SK-N-SH treated with all-trans-retinoic acid at 6 μM for 48 hours (cell line): ENCODE measurements at regions not wholly inside any gene's neighbourhood (a gene's known extent, or its start where the extent isn't known, plus 50 kb on each side); places are given as distances from the start of the nearest gene placed in this dataset.

ENCODE experiments used
- ZC3H10 ChIP-seq: fragments of 250-450 bp; sonication (Bioruptor Pico); IDR thresholded peaks from 2 replicates; pipeline ENCODE4 v1.5.1; 2021; ENCODE audit warnings: mild to moderate bottlenecking, moderate library complexity
- ZFP3 ChIP-seq: fragments of 250-450 bp; sonication (Bioruptor Pico); IDR thresholded peaks from 2 replicates; pipeline ENCODE4 v1.5.0; 2020; ENCODE audit warnings: mild to moderate bottlenecking, moderate library complexity

DNA sequence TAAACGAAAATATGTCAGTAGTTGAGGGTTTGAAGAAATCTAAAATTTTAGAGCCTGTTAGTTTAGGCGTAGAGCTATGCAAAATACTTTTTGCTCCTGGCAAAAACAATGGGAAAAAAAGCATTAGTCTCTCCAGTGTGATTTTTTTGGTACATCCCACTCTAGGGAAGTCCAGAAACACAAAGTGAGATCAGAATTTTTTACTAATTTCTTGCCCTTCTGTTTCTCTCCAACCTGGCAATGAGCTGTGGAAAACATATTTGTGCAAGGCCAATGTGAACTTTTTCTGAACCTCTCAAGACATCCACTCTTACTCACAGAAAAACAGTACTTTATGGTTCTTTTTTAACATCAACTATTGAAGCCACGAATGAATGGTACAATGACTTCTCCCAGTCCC is 56.9 kb upstream of the DCN start (continued):
- TF ChIP-seq ZFP3 (CRISPR knock-in tag) (no peak), ZC3H10 (CRISPR knock-in tag) (no peak)
- TF ChIP-seq, all 23 proteins: peak for 0
